GM10266 (cell line): ENCODE measurements at regions not wholly inside any gene's neighbourhood (a gene's known extent, or its start where the extent isn't known, plus 50 kb on each side); places are given as distances from the start of the nearest gene placed in this dataset.

Experiments used
- DNase-seq: peaks from one replicate; pipeline ENCODE4 v3.0.0; 2012; ENCODE audit errors: extremely low spot score
- TF ChIP-seq, protein P1 (sequence below): IDR thresholded peaks from 2 replicates; pipeline ENCODE4 v1.5.1; 2012; ENCODE audit warnings: mild to moderate bottlenecking, low read depth; ENCODE audit not compliant: control insufficient read depth, insufficient read depth; ENCODE audit errors: missing control alignments

DNA sequence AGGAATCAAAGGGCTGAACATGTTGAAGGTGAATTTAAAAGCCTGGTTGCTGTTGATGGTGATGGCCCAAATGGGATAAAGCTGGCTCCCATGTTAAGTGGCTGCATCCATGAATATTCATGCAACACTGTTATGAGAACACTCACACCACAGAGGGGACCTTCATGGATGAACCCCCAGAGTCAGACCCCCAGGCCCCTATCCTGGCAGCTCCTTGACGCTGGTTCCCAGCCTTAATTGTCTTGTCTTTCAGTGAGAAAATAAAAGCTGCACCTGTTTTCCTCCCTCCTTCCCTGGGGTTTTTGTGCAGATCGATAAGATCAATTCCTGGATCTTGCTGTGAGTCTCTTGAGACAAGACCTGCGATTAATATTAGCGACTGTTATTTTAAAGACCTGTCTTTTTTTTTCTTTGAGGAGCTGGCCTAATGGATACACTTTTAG lies 371.7 kb downstream of the ICE1 start:
- DNase-seq, result no peak
- TF ChIP-seq, protein P1, sequence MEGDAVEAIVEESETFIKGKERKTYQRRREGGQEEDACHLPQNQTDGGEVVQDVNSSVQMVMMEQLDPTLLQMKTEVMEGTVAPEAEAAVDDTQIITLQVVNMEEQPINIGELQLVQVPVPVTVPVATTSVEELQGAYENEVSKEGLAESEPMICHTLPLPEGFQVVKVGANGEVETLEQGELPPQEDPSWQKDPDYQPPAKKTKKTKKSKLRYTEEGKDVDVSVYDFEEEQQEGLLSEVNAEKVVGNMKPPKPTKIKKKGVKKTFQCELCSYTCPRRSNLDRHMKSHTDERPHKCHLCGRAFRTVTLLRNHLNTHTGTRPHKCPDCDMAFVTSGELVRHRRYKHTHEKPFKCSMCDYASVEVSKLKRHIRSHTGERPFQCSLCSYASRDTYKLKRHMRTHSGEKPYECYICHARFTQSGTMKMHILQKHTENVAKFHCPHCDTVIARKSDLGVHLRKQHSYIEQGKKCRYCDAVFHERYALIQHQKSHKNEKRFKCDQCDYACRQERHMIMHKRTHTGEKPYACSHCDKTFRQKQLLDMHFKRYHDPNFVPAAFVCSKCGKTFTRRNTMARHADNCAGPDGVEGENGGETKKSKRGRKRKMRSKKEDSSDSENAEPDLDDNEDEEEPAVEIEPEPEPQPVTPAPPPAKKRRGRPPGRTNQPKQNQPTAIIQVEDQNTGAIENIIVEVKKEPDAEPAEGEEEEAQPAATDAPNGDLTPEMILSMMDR, result no peak

DNA sequence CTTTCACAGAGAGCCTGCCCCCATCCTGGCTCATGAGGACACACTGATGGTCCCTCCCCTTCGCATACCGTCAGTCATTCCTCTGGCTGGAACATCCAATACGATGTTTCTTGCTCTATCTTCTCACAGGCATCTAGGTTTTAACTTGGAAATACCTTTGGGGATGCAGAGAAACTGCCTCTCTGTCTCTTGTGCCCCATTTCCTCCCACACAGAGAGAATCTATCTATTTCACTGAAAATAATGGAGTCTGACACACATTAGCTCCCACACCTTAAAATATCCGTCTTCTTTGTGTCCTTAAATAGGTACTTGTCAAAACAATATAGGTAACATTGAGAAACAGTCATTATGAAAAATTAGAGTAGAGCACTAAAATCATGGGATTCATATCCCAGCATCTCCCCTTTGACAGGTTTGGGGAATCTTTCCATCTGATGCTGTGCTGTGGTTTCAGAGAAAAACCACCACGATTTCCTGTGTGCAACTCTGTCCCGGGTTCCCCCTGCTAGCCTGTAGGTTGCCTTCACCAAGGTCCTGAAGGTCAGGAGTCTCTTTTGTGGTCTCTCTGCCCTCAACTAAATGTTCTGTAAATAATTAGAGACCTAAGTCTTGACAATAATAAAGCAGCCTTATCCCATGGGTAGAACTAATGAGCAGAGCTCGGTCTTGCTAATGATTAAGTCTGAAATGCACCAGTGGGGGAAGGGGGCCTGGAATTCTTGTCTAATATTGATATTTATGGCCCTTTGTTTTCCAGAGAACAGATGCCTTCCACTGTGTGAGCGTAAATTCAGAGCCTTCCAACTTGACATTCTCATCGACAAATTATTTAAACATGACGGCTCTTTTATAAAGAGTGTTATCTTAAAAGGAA lies 371.0 kb downstream of the ICE1 start:
- TF ChIP-seq, protein P1, result no peak
- DNase-seq, result no peak

DNA sequence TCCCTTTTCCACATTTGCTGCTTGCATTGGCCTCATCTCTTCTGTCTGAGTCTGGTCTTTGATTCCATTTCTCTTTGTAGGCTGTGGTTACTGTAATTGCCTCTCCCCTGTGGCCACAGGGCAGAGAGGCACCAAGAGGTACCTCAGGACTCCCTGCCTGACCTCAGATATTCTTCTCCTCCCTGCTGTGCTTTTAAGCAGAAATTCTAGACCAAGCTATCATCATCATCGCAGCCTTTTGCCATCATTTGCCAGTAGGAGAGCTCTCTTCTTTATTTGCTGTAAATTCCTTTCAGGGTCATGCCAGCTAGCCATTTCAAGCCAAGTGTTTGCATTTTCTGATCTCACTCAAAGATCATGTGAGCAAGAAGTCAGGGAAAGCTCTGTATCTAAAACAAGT lies 369.6 kb downstream of the ICE1 start:
- TF ChIP-seq, protein P1, result no peak
- no peak for DNase-seq

DNA sequence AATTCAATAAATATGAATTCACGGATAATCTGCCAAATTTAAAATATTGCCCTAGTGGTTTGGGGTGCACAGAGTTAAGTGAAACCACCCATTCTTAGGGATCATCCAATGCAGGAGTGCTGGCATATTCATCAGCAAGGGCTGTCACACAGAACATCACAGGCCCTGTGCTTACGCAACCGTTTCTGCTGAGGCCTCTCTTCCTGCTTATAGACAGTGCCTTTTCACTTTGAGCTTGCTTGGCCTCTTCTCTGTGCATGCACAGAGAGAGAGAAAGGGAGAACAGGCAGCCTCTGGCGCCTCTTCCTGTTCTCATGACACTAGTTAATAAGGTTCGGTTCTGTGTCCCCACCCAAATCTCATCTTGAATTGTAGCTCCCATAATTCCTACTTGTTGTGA lies 366.3 kb downstream of the ICE1 start:
- TF ChIP-seq, protein P1, result no peak
- DNase-seq, result no peak

DNA sequence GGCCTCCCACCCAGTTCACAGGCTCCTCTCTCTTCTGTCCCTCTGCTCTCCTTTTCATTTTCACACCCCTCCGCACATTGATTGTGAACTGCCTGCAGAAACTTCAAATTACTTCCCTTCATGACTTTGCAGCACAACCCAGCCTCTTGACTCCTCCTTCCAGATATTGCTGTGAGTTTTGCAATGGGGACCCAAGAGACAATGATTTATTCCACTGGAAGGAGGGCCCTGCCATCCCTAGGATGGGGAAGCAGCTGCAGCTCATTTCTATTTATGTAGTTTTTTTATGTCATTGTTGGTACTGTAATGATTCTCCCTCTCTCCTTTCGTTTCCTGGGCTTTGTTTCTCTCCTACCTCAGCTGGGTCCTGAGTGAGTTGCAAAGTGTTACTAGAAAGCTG lies 364.9 kb downstream of the ICE1 start:
- TF ChIP-seq, protein P1, result no peak
- DNase-seq, result no peak

DNA sequence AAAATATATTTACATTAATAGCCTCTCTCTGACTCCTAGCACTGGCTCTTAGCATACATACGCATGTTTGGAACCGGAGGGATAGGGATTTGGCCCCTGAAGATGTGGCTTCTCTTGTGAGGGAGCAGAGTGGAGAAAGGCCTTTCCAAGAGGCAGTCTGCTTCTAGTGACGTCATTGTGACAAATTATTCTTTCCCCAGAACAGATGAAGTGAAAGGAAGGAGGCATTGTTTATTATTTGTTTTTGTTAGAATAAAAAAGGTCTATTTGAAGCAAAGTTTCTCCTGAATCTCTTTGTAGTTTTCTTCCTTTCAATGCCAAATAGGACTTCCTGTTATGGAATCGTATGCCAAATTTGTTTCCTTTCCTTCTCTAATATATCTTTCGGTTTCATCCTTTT lies 361.6 kb downstream of the ICE1 start:
- TF ChIP-seq, protein P1, result no peak
- no peak for DNase-seq

DNA sequence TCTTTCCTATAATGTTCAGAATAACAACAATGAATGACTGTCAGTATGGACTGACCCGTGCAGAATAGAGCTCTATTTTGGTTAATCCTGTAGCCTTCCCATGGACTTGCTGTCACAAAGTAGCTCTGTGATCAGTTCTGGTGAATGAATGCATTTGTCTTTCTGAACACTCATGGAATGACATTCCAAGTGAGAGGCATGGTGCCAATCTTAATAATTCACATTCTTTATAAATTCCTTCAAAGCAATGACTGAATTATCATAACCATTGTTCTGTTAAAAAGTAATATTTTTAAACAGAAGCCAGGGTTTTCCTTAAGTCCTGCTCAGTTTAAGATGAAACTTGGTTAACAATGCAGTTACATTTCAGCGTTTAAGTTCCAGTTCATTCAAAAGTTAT lies 360.5 kb downstream of the ICE1 start:
- TF ChIP-seq, protein P1, result no peak
- no peak for DNase-seq
